ENCODE measurements at regions not wholly inside any gene's neighbourhood (a gene's known extent, or its start where the extent isn't known, plus 50 kb on each side); places are given as distances from the start of the nearest gene placed in this dataset.

DNA sequence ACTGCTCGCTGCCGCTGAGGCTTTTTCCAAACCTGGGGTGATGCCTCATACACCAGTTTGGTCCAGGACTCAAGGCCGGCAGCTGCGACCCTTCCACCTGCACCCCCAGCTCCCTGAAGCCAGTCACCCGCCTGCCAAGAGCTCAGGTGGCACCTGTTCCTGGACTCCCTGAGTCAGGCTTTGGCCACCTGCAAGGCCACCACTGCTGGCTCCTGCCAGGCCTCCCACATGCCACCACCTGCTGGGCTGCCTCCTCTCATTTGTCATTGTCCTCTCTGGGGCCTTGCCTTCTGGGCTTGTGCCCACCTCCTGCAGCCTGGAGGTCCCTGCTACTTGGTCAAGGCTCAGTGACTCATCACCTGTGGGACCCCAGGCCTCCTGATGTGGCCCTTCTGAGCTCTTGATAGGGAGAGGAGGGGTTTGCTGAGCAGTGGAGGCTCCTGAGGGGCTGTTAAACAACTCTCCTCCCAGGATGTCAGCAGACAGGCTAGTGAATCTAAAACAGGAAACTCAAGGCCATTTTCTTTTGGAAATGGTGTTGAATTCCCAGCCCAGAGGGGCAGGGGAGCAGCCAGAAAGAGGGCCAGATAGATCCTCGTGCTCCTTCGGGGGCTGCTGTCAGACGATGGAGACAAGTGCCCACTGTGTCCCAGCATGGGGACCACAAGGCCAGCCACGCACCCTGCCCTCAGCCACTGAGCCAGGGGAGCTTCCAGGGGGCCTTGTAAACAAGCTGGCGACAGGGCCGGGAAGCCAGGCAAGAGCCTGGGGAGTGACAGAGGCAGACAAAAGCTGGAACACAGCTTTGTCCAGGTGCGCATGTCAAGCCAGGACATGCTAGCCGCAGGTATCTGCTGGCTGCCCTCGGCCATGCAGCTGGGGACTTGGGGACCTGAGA is 416.8 kb downstream of the LRATD1 start:
- Histone ChIP-seq H3K4me1 (ENCODE audit: low read length) (no peaks in the 10 kb centered on the region), H3K27ac (ENCODE audit: low read length) (no peak overlapping the region), H3K36me3 (replicated peaks; ENCODE audit: low read depth, low read length) (no peaks in the 10 kb centered on the region), H3K27me3 (ENCODE audit: low read depth, low read length) (0 out of 2 replicates have a peak, but pooled peaks cover 3% of the 10 kb centered on the region), H2AFZ (ENCODE audit: low read depth, low read length) (no peak overlapping the region), H3K4me2 (ENCODE audit: low read length) (no peak overlapping the region), H3K79me2 (ENCODE audit: low read length) (no peaks in the 10 kb centered on the region), H3K9me3 (ENCODE audit: insufficient read depth, low read length) (no peaks in the 10 kb centered on the region), H3K4me3 (ENCODE audit: low read length) (no peak overlapping the region), H3K9ac (ENCODE audit: low read length) (no peak overlapping the region), H4K20me1 (ENCODE audit: insufficient read depth, low read length) (no peaks in the 10 kb centered on the region)
- TF ChIP-seq, protein P1, sequence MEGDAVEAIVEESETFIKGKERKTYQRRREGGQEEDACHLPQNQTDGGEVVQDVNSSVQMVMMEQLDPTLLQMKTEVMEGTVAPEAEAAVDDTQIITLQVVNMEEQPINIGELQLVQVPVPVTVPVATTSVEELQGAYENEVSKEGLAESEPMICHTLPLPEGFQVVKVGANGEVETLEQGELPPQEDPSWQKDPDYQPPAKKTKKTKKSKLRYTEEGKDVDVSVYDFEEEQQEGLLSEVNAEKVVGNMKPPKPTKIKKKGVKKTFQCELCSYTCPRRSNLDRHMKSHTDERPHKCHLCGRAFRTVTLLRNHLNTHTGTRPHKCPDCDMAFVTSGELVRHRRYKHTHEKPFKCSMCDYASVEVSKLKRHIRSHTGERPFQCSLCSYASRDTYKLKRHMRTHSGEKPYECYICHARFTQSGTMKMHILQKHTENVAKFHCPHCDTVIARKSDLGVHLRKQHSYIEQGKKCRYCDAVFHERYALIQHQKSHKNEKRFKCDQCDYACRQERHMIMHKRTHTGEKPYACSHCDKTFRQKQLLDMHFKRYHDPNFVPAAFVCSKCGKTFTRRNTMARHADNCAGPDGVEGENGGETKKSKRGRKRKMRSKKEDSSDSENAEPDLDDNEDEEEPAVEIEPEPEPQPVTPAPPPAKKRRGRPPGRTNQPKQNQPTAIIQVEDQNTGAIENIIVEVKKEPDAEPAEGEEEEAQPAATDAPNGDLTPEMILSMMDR (IDR thresholded peaks at IDR 0.05; ENCODE audit: low read depth, low read length): no peak
- no peak for TF ChIP-seq EZH2phosphoT487 (IDR thresholded peaks at IDR 0.05; ENCODE audit: low read depth)

DNA sequence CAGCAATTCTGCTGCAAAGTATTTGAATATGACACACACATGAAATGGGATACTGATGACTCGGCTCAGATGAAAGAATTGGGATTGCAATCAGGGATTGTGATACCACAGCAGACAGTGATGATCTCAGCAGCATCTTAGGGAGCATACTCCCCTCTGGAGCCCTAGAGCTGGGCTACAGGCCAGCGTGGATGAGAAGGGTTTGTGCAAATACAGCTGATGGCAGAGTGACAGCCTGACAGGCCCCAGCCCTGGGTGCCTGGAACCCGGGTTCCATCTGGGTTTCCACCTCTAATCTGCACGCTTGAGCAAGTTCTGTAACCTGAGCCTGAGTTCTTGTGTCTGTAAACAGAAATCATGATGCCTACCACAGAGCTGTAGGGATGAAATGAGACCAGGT is 418.0 kb downstream of the LRATD1 start:
- Histone ChIP-seq H3K9me3 (ENCODE audit: insufficient read depth, low read length) (no peaks in the 10 kb centered on the region), H3K4me1 (ENCODE audit: low read length) (no peaks in the 10 kb centered on the region), H3K4me2 (ENCODE audit: low read length) (no peak overlapping the region), H2AFZ (ENCODE audit: low read depth, low read length) (no peak overlapping the region), H3K4me3 (ENCODE audit: low read length) (no peak overlapping the region), H3K36me3 (replicated peaks; ENCODE audit: low read depth, low read length) (no peaks in the 10 kb centered on the region), H3K79me2 (ENCODE audit: low read length) (no peaks in the 10 kb centered on the region), H3K27ac (ENCODE audit: low read length) (no peak overlapping the region), H3K27me3 (ENCODE audit: low read depth, low read length) (no peaks in the 10 kb centered on the region; the same call in 1 of the 2 replicates), H3K9ac (ENCODE audit: low read length) (no peak overlapping the region), H4K20me1 (ENCODE audit: insufficient read depth, low read length) (no peaks in the 10 kb centered on the region)
- TF ChIP-seq, protein P1 (IDR thresholded peaks at IDR 0.05; ENCODE audit: low read depth, low read length): no peak
- TF ChIP-seq EZH2phosphoT487 (IDR thresholded peaks at IDR 0.05; ENCODE audit: low read depth): no peak

DNA sequence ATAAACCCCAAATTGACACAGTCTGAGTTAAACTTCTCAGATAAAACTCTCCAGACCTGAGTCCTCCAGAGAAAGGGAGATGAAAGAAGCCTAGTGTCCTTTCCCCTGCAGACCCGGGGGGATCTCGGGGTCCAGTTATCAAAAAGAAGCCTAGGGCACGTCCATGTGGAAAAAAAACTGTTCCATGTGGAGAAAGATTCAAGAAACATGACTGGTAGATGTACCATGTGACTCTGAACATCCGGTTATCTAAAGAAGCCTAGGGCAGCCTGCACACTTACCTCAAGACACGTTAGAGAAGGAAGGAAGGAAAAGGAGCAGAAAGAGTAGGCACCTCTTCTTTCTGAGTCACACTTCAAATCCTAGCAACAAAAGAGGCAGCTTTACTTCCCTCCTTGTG is 421.0 kb downstream of the LRATD1 start:
- Histone ChIP-seq H3K36me3 (replicated peaks; ENCODE audit: low read depth, low read length) (no peaks in the 10 kb centered on the region), H3K9me3 (ENCODE audit: insufficient read depth, low read length) (no peaks in the 10 kb centered on the region), H3K27me3 (ENCODE audit: low read depth, low read length) (no peaks in the 10 kb centered on the region; the same call in 1 of the 2 replicates), H3K4me2 (ENCODE audit: low read length) (no peak overlapping the region), H3K4me3 (ENCODE audit: low read length) (no peak overlapping the region), H3K4me1 (ENCODE audit: low read length) (no peaks in the 10 kb centered on the region), H3K9ac (ENCODE audit: low read length) (no peak overlapping the region), H3K27ac (ENCODE audit: low read length) (no peak overlapping the region), H3K79me2 (ENCODE audit: low read length) (no peaks in the 10 kb centered on the region), H4K20me1 (ENCODE audit: insufficient read depth, low read length) (no peaks in the 10 kb centered on the region), H2AFZ (ENCODE audit: low read depth, low read length) (no peak overlapping the region)
- TF ChIP-seq EZH2phosphoT487 (IDR thresholded peaks at IDR 0.05; ENCODE audit: low read depth): no peak
- TF ChIP-seq, protein P1 (IDR thresholded peaks at IDR 0.05; ENCODE audit: low read depth, low read length): no peak

DNA sequence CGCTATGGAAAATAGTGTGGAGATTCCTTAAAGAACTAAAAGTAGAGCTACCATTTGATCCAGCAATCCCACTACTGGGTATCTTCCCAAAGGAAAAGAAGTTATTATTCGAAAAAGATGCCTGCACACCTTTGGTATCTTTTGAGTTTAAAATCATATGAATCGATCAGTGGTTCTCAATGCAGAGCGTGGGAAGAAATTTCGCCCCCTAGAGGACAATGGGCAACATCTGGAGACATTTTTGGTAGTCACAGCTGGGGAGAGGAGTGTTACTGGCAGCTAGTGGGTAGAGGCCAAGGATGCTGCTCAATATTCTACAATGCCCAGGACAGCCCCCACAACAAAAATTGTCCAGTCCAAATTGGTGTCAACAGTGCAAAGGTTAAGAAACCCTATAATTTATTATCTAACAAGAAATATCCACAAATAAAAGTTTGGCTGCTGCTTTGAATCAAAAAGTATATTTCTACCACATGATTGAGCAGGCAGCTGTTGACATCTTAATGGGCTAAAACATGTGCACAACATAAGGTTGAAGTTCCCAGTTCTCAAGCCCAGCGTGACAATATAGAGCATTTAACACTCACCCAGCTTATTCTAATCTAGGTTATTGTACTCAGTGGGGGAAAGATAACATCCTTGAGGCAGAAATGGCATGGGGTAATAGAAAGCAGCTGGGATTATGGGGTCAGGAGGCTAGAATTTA is 425.7 kb downstream of the LRATD1 start:
- H2AFZ ChIP-seq (ENCODE audit: low read depth, low read length): no peak overlapping the region

More for the DNA sequence above, 425.7 kb downstream of the LRATD1 start:
- H3K79me2 ChIP-seq (ENCODE audit: low read length): no peaks in the 10 kb centered on the region
- no peaks in the 10 kb centered on the region for H4K20me1 ChIP-seq (ENCODE audit: insufficient read depth, low read length)
- no peak for TF ChIP-seq EZH2phosphoT487 (IDR thresholded peaks at IDR 0.05; ENCODE audit: low read depth)
- TF ChIP-seq, protein P1 (IDR thresholded peaks at IDR 0.05; ENCODE audit: low read depth, low read length): peak; percentile 50
- no peak overlapping the region for H3K4me2 ChIP-seq (ENCODE audit: low read length)
- H3K9me3 ChIP-seq (ENCODE audit: insufficient read depth, low read length): no peaks in the 10 kb centered on the region
- H3K27ac ChIP-seq (ENCODE audit: low read length): no peak overlapping the region
- H3K36me3 ChIP-seq (replicated peaks; ENCODE audit: low read depth, low read length): no peaks in the 10 kb centered on the region
- no peak overlapping the region for H3K9ac ChIP-seq (ENCODE audit: low read length)
- H3K4me3 ChIP-seq (ENCODE audit: low read length): no peak overlapping the region
- H3K27me3 ChIP-seq (ENCODE audit: low read depth, low read length): no peaks in the 10 kb centered on the region; the same call in 1 of the 2 replicates
- no peaks in the 10 kb centered on the region for H3K4me1 ChIP-seq (ENCODE audit: low read length)
